ENCODE measurements at regions not wholly inside any gene's neighbourhood (a gene's known extent, or its start where the extent isn't known, plus 50 kb on each side); places are given as distances from the start of the nearest gene placed in this dataset.

GRCh38 chr5:56415356-56415765 lies 182.2 kb upstream of the ANKRD55 start:
- TF ChIP-seq GATA3 (IDR thresholded peaks at IDR 0.05; ENCODE audit: low read depth, low read length) = no peak
- no peak for TF ChIP-seq GATA2 (IDR thresholded peaks at IDR 0.05; ENCODE audit: low read depth, low read length)

- TF ChIP-seq GATA3 (IDR thresholded peaks at IDR 0.05; ENCODE audit: low read depth, low read length) (no peak), GATA2 (IDR thresholded peaks at IDR 0.05; ENCODE audit: low read depth, low read length) (no peak)
Measured at GRCh38 chr5:56414066-56414465, 180.9 kb upstream of the ANKRD55 start.

GRCh38 chr5:56413546-56413945 lies 180.4 kb upstream of the ANKRD55 start:
- no peak for TF ChIP-seq GATA2 (IDR thresholded peaks at IDR 0.05; ENCODE audit: low read depth, low read length)
- no peak for TF ChIP-seq GATA3 (IDR thresholded peaks at IDR 0.05; ENCODE audit: low read depth, low read length)

GRCh38 chr5:56412601-56413379 lies 179.7 kb upstream of the ANKRD55 start:
- TF ChIP-seq GATA2 (IDR thresholded peaks at IDR 0.05; ENCODE audit: low read depth, low read length) (no peak), GATA3 (IDR thresholded peaks at IDR 0.05; ENCODE audit: low read depth, low read length) (no peak)

GRCh38 chr5:56410696-56411095 lies 177.6 kb upstream of the ANKRD55 start:
- TF ChIP-seq GATA2 (IDR thresholded peaks at IDR 0.05; ENCODE audit: low read depth, low read length) (no peak), GATA3 (IDR thresholded peaks at IDR 0.05; ENCODE audit: low read depth, low read length) (no peak)

DNA sequence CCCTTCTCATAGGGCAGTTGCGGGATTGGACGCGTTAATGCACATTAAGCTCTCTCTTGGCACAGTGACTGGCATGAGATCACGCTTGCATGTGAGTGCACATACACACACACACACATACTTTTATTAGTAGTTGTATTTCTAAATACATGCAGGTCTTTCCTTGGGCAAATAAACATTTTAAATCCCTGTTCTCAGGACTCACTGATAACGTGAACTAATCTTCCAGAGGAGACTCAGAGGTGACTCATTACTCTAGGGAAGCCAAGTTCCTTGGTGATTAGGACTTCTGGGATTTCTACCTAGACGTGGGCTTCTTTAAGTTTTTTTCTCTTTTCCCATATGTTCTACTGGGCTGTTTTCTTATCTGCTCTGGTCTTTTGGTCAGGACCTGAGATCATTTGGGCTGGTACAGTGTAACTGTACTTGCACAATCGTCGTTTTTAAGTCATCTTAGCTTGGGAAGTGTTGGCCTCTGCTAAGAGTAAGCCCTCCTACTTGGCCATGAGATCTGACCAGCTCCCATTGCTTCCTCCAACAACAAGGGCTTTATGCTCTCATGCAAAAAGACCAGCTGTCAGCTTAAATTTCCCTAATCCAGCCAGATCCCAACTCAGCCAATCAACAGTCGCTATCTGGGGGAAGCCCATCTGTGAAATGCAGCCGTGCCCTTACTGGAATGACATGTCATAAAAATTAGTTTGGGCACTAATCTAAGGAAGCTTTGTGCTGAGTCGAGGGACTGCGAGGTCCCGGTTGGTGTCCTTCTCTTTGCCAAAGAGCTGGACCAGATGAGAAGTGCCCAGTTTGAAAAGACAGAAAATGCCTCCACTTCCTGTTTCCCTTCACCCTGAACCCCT lies 176.4 kb upstream of the ANKRD55 start:
- TF ChIP-seq GATA2 (IDR thresholded peaks at IDR 0.05; ENCODE audit: low read depth, low read length) (no peak), GATA3 (IDR thresholded peaks at IDR 0.05; ENCODE audit: low read depth, low read length) (no peak)

- TF ChIP-seq GATA2 (IDR thresholded peaks at IDR 0.05; ENCODE audit: low read depth, low read length) (no peak), GATA3 (IDR thresholded peaks at IDR 0.05; ENCODE audit: low read depth, low read length) (no peak)
Measured at GRCh38 chr5:56406838-56407237, 173.7 kb upstream of the ANKRD55 start.

DNA sequence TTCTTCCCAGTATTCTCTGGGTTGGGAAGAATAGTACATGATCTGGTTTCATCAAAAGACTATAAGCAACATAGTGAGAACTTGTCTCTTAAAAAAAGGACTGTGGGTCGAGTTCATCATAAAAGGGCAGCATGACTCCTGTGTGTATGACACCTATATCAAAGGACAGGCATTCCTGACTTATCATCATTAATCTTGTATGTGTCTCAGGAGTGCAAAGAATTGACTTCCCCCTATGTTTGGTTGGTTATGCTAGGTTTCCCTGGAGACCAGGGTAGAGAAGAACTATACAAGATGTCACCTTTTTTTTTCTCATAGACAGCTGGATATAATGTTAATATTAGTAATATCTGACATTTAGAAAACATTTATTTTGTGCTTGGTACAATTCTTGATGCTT lies 173.1 kb upstream of the ANKRD55 start:
- TF ChIP-seq GATA3 (IDR thresholded peaks at IDR 0.05; ENCODE audit: low read depth, low read length) (no peak), GATA2 (IDR thresholded peaks at IDR 0.05; ENCODE audit: low read depth, low read length) (no peak)

GRCh38 chr5:56405116-56405908 lies 172.2 kb upstream of the ANKRD55 start:
- TF ChIP-seq GATA3 (IDR thresholded peaks at IDR 0.05; ENCODE audit: low read depth, low read length) (no peak), GATA2 (IDR thresholded peaks at IDR 0.05; ENCODE audit: low read depth, low read length) (no peak)

GRCh38 chr5:56402266-56403220 lies 169.4 kb upstream of the ANKRD55 start:
- TF ChIP-seq GATA3 (IDR thresholded peaks at IDR 0.05; ENCODE audit: low read depth, low read length) (no peak), GATA2 (IDR thresholded peaks at IDR 0.05; ENCODE audit: low read depth, low read length) (0 out of 2 replicates have a peak, but pooled peaks have one; percentile 7)

GRCh38 chr5:56396634-56397033 lies 163.5 kb upstream of the ANKRD55 start:
- no peak for TF ChIP-seq GATA2 (IDR thresholded peaks at IDR 0.05; ENCODE audit: low read depth, low read length)
- no peak for TF ChIP-seq GATA3 (IDR thresholded peaks at IDR 0.05; ENCODE audit: low read depth, low read length)

- no peak for TF ChIP-seq GATA3 (IDR thresholded peaks at IDR 0.05; ENCODE audit: low read depth, low read length)
Measured at GRCh38 chr5:56389261-56389660, 156.1 kb upstream of the ANKRD55 start.

Measured in SH-SY5Y (cell line).